SJSA1 (cell line): ENCODE measurements at regions not wholly inside any gene's neighbourhood (a gene's known extent, or its start where the extent isn't known, plus 50 kb on each side); places are given as distances from the start of the nearest gene placed in this dataset.
A peak's percentile ranks its signal among the peaks of the same experiment; 100 is the strongest.

Experiments used
- DNase-seq, 2 experiments: peaks; one replicate each; pipeline ENCODE4 v3.0.0-alpha.2; 2015 to 2020; ENCODE audit warnings: low spot score in 2 of 2, low read depth in 1 of 2
- H3K27ac ChIP-seq: fragments of 250-450 bp; sonication (Bioruptor Pico); 2 replicates; pipeline ENCODE4 v1.5.1; 2020; ENCODE audit warnings: mild to moderate bottlenecking, moderate library complexity
- H3K27me3 ChIP-seq: fragments of 250-450 bp; sonication (Bioruptor Pico); replicated peaks from 2 replicates; pipeline ENCODE4 v1.5.1; 2020; ENCODE audit warnings: mild to moderate bottlenecking, moderate library complexity
- H3K36me3 ChIP-seq: fragments of 250-450 bp; sonication (Bioruptor Pico); 2 replicates; pipeline ENCODE4 v1.5.1; 2020; ENCODE audit warnings: mild to moderate bottlenecking
- H3K4me1 ChIP-seq: fragments of 250-450 bp; sonication (Bioruptor Pico); replicated peaks from 2 replicates; pipeline ENCODE4 v1.6.1; 2021; ENCODE audit warnings: mild to moderate bottlenecking
- H3K4me3 ChIP-seq: fragments of 250-450 bp; sonication (Bioruptor Pico); 2 replicates; pipeline ENCODE4 v1.5.1; 2020; ENCODE audit warnings: mild to moderate bottlenecking
- H3K9me3 ChIP-seq: fragments of 250-450 bp; sonication (Bioruptor Pico); replicated peaks from 2 replicates; pipeline ENCODE4 v1.5.1; 2020; ENCODE audit warnings: mild to moderate bottlenecking

- Histone ChIP-seq H3K9me3 (peaks cover 7% of the 10 kb centered on the region), H3K36me3 (no peaks in the 10 kb centered on the region), H3K4me1 (no peaks in the 10 kb centered on the region), H3K27me3 (no peaks in the 10 kb centered on the region), H3K4me3 (no peak overlapping the region), H3K27ac (no peak overlapping the region)
- DNase-seq = no peak
These were observed 298.5 kb downstream of the GLRX3 start for GRCh38 chr10:130434446-130435385.

- Histone ChIP-seq H3K4me3 (no peak overlapping the region), H3K36me3 (no peaks in the 10 kb centered on the region), H3K27me3 (no peaks in the 10 kb centered on the region), H3K9me3 (peaks cover 1% of the 10 kb centered on the region), H3K4me1 (no peaks in the 10 kb centered on the region), H3K27ac (no peak overlapping the region)
- DNase-seq = no peak
These were observed 299.8 kb downstream of the GLRX3 start for GRCh38 chr10:130435961-130436360.

- DNase-seq = no peak
- H3K4me3 ChIP-seq = no peak overlapping the region
- H3K4me1 ChIP-seq = no peaks in the 10 kb centered on the region
- H3K27me3 ChIP-seq = no peaks in the 10 kb centered on the region
- H3K27ac ChIP-seq = no peak overlapping the region
- no peaks in the 10 kb centered on the region; the same call in none of the 2 replicates for H3K9me3 ChIP-seq
- no peaks in the 10 kb centered on the region for H3K36me3 ChIP-seq
These were observed 302.7 kb downstream of the GLRX3 start for GRCh38 chr10:130438861-130439260.

GRCh38 chr10:130439766-130440165 is 303.6 kb downstream of the GLRX3 start:
- Histone ChIP-seq H3K36me3 (no peaks in the 10 kb centered on the region), H3K9me3 (no peaks in the 10 kb centered on the region; the same call in none of the 2 replicates), H3K4me3 (no peak overlapping the region), H3K27ac (no peak overlapping the region), H3K27me3 (no peaks in the 10 kb centered on the region), H3K4me1 (no peaks in the 10 kb centered on the region)
- no peak for DNase-seq

DNA sequence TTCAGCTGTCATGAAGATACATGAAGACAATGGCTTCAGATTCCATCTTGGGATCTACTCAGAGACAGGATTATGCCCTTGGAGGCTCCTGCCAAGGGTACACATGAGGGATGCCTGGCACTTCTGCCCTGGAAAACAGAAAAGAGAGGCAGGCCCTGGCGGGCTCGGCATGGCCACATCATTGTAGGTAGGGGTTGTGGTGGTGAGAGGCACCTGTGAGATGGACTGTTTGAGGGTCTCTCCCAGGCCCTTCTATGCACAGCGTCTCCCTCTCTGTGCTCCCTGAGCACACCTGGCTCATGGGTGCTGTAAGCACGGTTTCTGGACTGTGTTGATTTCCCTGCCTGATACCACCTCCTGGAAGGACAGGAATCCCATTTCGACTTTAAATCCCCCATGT is 304.3 kb downstream of the GLRX3 start:
- no peaks in the 10 kb centered on the region for H3K4me1 ChIP-seq
- H3K27ac ChIP-seq = no peak overlapping the region
- no peak overlapping the region for H3K4me3 ChIP-seq
- H3K36me3 ChIP-seq = no peaks in the 10 kb centered on the region
- no peaks in the 10 kb centered on the region; the same call in none of the 2 replicates for H3K9me3 ChIP-seq
- H3K27me3 ChIP-seq = no peaks in the 10 kb centered on the region
- no peak for DNase-seq

DNA sequence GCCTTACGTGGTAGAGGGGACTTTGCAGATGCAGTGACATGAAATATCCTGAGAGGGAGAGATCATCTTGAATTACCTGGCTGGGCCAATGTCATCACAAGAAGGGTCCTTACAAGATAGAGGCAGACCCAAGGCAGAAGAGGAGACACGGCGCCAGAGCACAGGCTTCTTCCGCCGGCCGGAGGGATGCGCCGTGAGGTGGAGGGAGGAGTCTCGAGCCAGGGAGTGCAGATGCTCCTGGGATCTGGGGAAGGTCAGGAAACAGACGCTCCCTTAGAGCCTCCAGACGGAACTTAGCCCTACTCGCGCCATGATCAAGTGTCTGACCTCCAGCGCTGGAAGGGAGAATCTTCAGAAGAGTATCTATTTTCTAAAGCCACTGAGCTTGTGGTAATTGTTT is 304.8 kb downstream of the GLRX3 start:
- Histone ChIP-seq H3K4me1 (no peaks in the 10 kb centered on the region), H3K9me3 (no peaks in the 10 kb centered on the region; the same call in none of the 2 replicates), H3K36me3 (no peaks in the 10 kb centered on the region), H3K4me3 (no peak overlapping the region), H3K27ac (no peak overlapping the region), H3K27me3 (no peaks in the 10 kb centered on the region)
- DNase-seq = no peak

- Histone ChIP-seq H3K36me3 (no peaks in the 10 kb centered on the region), H3K9me3 (no peaks in the 10 kb centered on the region; the same call in none of the 2 replicates), H3K4me1 (no peaks in the 10 kb centered on the region), H3K4me3 (no peak overlapping the region), H3K27me3 (no peaks in the 10 kb centered on the region), H3K27ac (no peak overlapping the region)
- no peak for DNase-seq
These were observed 306.9 kb downstream of the GLRX3 start for GRCh38 chr10:130443066-130443465.

DNA sequence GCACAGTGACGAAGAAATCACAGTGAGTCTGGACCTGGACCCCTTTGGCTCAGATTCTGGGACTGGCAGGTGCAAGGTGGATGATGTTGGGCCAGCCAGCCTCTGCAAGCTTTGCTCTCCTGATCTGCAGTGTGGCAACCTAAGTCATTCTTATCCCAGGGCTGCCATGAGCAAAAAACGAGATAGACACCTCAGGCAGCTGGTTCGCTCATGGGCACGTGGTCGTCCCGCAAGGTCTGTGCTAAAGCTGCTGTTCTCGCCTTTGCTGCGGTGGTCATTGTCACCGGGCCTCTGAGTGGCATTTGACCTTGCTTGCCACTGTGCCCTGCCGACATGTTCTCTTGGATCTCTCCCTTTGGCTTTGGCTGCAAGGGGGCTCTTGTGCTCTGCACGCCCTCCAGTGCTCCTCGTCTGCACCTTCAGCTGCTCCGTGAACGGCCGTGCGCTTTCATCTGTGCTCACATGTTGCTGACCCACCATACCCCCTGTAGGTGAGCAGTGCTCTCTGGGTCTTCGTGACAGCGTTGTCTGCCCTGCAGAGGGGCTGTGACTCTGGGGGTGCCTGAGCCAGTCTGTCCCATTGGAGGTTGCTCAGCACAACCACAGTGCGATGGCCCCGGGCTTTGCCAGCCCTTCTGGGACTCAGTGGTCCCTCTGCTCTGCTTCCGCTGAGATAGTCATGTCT is 317.0 kb downstream of the GLRX3 start:
- no peak overlapping the region for H3K27ac ChIP-seq
- no peaks in the 10 kb centered on the region for H3K36me3 ChIP-seq
- H3K4me1 ChIP-seq = no peaks in the 10 kb centered on the region
- H3K4me3 ChIP-seq = no peak overlapping the region
- H3K27me3 ChIP-seq = no peaks in the 10 kb centered on the region
- H3K9me3 ChIP-seq = peaks cover 21% of the 10 kb centered on the region; the same call in 1 of the 2 replicates
- peak in 1 of 2 experiments; percentile 38 for DNase-seq

DNA sequence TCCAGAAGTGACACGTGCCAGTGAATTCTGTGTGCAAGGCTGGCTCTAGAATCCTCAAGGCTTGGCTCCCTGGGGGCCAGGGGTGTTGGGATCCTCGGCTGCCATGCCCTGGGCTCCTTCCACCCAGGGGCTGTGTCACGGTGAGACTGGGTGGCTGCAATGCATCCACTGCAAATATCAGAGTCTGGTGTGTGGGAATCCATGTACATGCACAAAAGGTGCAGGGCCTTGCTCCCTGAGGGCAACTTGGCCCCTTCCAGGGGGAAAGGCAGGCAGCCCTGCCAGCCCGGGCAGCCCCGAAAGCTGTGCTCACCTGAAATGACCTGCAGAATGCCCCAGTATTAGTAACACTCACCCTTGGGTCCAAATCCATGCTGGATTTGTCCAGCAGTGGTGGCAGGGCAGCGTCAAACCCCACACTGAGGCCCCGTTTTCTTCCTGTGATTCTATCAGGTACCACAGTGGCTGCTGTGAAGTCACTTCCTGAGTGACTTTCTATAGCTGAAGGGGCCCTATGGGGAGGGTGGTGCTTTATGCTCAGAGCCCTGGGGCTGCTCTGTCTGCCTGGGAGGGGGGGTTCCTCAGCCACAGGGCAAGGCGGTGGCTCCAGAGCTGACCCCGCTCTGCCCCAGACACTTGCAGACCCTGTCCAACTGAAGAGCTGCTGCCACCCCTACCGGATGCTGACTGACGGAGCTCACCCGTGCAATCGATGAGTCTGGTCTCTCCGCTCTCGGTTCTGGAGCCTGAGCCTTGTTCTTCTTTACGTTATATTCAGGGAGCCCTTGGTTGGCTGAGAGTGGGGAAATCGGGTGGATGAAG is 317.7 kb downstream of the GLRX3 start:
- Histone ChIP-seq H3K9me3 (peaks cover 21% of the 10 kb centered on the region; the same call in 1 of the 2 replicates), H3K27me3 (no peaks in the 10 kb centered on the region)
- peak in 1 of 2 experiments; percentile 21 for DNase-seq

GRCh38 chr10:130454543-130455000 is 318.4 kb downstream of the GLRX3 start:
- H3K9me3 ChIP-seq = peaks cover 21% of the 10 kb centered on the region; the same call in 1 of the 2 replicates
- H3K36me3 ChIP-seq = no peaks in the 10 kb centered on the region
- H3K4me3 ChIP-seq = no peak overlapping the region
- no peaks in the 10 kb centered on the region for H3K4me1 ChIP-seq
- DNase-seq = peak in 1 of 2 experiments; percentile 19
- H3K27ac ChIP-seq = no peak overlapping the region
- H3K27me3 ChIP-seq = no peaks in the 10 kb centered on the region

More for the DNA sequence above, 317.7 kb downstream of the GLRX3 start:
- Histone ChIP-seq H3K36me3 (no peaks in the 10 kb centered on the region), H3K27ac (no peak overlapping the region), H3K4me3 (no peak overlapping the region), H3K4me1 (no peaks in the 10 kb centered on the region)

DNA sequence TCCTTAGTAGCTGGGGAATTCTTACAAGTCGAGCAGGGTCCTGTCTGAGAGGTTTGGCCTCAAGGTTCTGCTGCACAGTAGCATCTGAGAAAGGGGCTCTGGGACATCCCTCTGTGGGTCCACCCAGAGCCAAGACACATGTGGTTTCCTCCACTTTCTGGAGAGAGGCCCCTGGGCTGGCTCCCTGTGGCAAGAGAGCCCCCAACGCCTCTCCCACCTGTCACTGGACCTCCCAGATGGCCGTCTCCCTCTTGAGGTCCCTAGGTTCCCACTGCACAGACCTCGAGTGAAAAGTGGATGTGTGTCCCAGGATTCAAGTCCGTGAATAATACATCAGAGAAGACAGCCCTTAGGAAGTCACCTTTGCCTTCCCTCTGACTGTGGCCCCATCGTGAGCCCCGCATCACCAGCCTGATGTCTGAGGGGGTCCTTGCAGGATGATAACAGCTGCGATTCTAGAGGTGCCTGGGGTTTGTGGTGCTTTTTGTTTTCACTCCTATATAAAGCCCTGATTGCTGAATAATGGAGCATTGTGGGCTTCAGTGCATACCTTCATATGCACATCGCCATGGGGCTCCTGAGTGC is 319.0 kb downstream of the GLRX3 start:
- Histone ChIP-seq H3K27ac (no peak overlapping the region), H3K4me3 (no peak overlapping the region), H3K4me1 (no peaks in the 10 kb centered on the region), H3K9me3 (peaks cover 21% of the 10 kb centered on the region; the same call in 1 of the 2 replicates), H3K36me3 (no peaks in the 10 kb centered on the region), H3K27me3 (no peaks in the 10 kb centered on the region)
- peak in 1 of 2 experiments; percentile 23 for DNase-seq

DNA sequence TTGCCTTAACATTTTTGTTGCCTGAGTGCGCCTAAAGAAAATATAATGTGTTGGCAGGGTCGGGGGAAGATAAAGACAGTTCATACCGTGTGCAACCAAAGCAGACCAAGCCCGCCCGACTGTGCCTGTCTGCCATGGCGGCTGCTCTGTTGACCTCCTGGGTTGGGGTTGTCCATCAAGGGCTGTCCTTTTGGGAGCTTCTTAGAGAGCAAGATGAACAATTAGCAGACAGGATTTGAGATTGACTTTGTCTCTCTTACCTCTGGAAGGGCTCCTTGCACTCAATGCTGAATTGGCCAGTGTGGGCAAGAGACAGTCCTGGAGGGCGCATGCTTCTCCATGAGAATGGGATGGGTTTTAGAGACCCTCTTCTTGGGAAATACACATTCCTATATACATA is 319.6 kb downstream of the GLRX3 start:
- Histone ChIP-seq H3K4me3 (no peak overlapping the region), H3K4me1 (no peaks in the 10 kb centered on the region), H3K36me3 (no peaks in the 10 kb centered on the region), H3K9me3 (peaks cover 17% of the 10 kb centered on the region; the same call in 1 of the 2 replicates), H3K27ac (no peak overlapping the region), H3K27me3 (no peaks in the 10 kb centered on the region)
- DNase-seq = peak in 1 of 2 experiments; percentile 16

DNA sequence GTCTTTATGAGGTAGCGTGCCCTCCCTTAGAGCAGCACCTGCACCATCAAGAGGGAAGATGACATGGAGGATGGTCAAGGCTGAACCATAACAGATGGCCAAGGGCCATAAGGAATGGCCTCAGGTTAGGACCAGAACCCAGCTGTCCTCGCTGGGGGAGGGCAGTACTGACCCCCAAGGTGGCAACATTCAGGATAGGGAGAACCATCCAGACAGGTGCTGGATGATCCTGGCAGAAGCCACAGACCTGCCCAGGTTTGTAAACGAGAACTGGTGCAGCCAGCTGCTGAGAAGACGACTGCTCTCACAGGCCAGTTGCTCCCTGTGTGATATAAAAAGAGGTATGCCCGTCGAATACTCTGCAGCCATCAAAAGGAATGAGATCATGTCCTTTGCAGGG is 320.4 kb downstream of the GLRX3 start:
- no peak overlapping the region for H3K27ac ChIP-seq
- peaks cover 16% of the 10 kb centered on the region; the same call in 1 of the 2 replicates for H3K9me3 ChIP-seq
- H3K4me3 ChIP-seq = no peak overlapping the region
- H3K36me3 ChIP-seq = no peaks in the 10 kb centered on the region
- no peak for DNase-seq
- no peaks in the 10 kb centered on the region for H3K27me3 ChIP-seq
- H3K4me1 ChIP-seq = no peaks in the 10 kb centered on the region
